GM19035 (cell line): ENCODE measurements at regions not wholly inside any gene's neighbourhood (a gene's known extent, or its start where the extent isn't known, plus 50 kb on each side); places are given as distances from the start of the nearest gene placed in this dataset.
"Not testable (repeated sequence)": the region's sequence is repeated elsewhere in the genome, so short reads cannot be mapped to it uniquely, and the experiment has no call there.

Experiments used
- ATAC-seq: cut with Tn5 transposase; IDR thresholded peaks from one replicate; pipeline ENCODE4 v1.9.1; 2021; ENCODE audit not compliant: unreplicated experiment

DNA sequence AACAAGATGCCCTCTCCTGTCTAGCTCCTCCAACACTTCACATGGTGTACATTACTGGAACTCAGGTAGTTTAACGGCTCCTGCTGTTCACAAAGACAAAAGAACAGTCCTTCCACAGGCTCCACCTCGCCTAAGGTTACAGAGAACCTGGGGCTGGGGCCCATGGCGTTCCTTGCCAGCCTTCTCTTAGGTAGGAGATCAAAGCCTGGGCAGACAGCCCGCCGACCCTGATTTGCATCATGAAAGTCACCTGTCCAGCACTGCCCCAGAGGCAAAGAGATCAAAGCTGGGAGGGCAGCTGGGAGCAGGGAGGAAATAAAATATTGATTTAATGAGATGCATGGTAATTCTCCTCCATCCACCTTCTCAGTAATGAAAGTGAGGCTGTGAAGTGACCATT lies 115.0 kb upstream of the SLIT3 start:
- ATAC-seq, result no peak

DNA sequence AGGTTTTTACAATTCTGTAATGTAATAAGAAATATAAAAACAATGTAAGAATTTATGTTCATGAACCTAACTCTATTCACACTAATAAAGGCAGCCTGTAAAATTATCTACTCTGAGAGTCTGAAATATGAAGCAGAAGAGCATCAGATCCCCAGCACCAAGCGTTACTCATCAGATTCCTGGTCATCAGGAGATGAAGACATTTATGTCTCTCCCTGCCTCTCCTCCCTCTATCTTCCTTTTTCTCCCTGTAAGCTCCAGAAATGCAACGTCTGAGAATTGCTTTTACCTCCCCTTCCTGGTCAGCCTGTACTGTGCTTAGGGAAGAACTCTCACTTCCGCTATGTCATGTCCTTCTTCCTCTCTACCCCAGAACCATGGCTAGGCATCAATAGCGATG lies 114.4 kb upstream of the SLIT3 start:
- no peak for ATAC-seq

DNA sequence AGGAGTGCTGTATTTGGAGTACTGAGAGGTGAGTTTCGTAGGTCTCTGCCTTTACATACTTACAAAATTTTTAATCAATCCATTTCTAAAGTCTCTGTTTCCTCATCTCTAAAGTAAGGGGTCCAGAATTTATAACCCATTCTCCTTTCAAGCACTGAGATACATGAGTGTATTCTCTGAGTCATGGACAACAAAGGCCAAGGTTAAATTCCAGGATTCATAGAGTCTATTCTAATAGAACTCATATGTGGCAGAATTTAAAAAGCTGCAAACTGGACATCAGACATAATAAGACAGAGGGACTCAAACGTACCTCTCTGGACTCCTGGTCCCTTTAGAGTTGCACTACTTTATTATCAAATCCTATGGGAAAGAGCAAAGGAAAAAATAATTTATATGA lies 112.5 kb upstream of the SLIT3 start:
- ATAC-seq, result no peak

DNA sequence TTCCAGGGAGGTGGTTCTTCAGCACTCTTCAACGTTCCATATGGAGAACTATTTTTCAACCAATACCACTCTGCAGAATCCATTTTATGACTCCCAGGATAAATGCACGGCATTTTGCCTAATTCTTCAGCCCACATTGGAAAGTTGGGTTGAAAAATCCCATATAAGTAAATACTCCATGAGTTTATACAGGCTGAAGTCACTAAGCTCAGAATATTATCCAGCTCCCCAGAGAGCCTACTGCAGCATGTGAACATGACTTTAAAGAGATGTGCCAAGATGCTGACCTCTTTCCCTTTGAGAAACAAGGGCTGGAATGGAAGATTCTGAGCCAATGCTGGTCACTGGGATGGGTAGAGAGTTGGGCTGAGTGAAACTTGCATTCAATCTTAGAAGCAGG lies 111.9 kb upstream of the SLIT3 start:
- ATAC-seq, result no peak

DNA sequence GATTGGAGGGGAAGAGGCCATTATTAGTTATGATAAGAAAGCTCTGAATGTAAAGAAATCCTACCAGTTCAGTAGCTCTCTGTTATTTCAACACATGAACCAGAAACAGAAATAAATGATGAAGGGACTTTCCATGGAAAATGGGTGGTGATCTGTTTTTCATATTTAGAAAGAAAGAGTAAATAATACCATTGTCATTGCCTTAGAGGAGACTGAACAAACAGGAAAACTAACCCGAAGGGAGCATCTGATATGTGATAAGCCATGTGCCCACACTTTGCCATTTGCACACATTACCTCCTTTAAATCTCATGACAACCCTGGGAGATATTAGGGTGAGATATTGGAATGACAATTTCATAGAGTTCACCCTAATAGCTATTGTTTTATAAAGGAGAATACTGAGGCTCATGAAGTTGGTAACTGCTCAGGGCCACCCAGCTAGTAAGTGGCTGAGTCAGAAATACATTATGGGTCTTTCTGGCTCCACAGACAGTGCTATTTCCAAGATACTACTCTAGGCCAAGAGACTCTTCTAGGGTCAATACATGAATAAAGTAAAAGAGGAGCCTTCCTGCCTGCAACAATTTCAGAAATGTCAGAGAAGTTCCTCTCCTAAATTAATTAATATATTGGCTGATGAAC lies 111.0 kb upstream of the SLIT3 start:
- ATAC-seq, result no peak

DNA sequence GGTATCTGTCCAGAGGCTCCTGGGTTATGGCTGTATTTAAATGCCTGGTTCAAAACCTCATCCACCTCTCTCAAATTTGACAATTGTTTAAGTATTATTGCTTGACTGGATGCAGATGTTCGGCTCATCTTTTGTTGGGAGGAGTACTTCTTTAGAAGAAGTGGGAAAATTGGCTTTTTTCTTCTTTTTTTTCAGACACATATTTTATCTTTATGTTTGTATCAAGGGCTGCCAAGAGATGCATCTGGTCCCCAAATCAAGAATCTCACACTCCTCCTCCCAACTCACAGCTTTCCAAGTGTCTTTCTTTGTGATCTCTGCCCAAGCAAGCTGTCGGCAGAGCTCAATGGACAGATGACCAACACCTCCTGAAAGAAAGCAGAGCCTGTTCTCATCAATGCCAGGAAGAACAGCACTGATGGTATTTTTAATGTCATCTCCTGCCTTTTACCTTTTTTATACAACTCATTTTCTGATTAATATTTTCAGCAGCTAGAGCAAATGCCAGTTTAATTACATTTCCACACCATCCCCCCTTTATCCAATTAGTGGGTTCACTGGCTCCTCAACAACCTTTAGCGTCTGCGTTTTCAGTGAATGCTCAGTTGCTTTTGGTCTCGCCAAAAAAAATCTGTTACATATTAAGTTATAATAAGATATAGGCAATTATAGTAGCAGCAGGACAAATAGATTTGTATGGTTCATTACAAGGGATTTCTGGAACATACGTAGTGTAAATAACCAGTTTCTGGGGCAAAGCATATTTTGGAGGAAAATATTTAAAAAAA lies 110.3 kb upstream of the SLIT3 start:
- no peak for ATAC-seq

DNA sequence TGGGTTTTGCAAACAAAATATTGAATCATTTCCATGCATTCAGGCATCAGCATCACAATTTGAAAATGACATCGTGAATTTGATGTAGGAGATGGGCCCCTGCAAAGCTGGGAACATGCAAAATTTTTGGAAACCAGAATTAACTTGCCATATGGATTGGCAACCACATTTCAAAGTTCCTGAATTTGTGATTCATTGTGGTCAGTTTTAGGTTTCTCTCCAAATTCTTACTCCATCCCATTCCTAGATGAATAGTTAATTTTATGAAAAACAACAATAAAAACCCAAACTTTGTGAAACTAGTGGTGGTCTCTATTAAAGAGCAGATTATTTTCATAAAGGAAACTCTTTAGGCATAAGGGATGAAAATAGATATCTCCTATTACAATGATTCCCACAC lies 107.8 kb upstream of the SLIT3 start:
- no peak for ATAC-seq

DNA sequence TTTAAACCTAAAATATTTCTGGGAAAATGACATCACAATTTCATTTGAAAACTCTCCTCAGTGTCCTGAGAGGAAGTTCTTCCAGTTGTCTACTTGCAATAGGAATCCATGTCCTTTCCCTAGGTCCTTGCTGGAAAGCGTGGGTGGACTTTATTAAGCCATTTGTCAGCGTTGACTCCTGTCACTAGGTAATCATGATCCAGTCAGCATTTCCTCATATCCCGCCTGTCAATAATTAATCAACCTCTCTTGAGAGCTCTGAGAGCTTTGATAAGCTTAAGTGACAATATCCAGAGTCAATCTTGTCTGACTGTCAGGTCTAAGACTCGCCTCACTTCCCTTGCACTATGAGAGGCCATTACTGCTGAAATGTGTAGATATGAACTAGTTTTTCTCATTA lies 107.2 kb upstream of the SLIT3 start:
- ATAC-seq, result no peak

DNA sequence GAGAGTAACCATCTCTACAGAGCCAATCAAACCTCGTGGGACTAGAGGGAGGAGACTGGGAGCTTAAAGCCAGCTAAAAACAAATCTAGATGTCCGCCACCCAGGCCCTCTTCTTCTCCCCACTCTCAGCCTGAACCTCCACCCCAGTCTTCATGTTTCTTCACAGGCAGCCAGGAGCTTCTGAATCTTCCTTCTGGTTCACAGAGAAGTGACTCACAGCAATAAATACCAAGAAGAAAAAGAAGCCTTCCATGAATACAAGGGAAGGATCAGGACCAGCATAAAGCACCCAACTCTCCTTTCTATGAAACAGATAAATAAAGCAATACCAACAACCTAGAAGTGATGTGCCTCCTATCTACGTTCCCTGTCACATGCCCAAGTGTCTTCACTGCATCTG lies 103.3 kb upstream of the SLIT3 start:
- no peak for ATAC-seq

DNA sequence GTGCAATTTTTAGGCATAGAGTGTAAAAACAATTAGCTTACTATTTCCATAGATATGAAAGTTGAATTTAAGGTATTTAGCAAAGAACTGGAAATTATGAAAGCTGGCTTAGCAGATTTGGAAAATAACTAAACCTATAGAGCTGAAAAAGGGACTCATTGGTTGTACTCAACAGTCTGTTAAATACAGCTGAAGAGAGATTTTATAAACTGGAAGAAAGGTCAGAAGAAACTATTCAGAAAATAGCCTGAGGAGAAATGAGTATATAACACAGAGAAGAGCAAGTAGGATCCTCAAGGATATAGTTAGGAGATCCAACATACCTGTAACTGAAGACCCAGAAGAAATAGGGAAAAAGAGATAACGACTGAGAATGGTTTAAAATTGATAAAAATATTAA lies 97.6 kb upstream of the SLIT3 start:
- no peak for ATAC-seq

DNA sequence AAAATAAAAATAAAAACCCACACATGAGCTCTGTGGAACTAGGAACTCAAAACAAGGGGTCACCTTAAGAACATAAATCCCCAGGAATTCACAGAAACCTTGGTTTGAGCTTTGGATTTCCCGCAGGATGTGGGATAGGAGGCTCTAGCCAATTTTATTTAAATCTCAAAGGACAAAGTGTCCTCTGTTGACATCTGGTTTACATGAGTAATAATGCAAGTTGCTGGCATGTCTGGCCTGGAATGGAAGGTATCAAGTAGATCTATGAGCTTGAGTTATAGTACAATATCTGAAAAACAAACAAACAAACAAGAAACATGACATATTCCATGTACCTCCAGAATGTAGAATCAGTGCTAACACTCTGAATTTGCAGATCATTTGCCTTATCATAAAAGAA lies 94.2 kb upstream of the SLIT3 start:
- ATAC-seq, result no peak

DNA sequence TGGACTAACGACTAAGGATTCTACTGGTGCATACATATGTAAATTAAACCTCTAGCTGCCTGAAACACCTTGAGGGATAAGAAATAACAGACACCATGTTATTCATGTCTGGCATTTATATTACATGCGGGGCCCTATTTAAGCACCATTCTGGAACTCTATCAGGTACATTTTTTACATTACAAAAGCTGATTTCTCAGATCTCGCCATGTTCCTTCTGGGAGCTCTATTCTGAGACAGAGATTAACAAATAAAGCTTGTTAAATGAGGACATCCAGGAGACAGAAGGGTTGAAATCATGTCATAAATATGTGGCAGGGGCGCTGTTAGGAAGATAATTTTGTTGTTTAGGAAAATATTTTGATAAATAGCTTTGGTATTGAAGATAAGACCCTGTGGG lies 93.4 kb upstream of the SLIT3 start:
- no peak for ATAC-seq

DNA sequence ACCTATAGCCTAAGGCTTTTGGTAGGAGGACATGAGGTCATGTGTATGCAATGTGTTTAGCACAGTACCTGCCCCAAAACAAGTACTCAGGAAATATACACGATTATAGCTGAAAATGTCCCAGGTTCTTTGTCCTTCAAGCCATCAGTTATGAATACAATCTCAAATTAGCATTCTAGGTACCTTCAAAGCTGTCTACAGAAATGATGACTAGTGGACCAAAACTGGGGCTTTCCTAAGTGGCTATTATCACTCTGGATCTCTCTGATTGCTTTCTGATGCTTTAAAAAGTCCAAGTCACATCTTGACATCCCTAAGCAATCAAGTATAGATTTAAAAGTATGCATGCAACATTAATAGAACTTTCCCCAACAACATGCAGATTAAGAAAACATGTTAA lies 93.0 kb upstream of the SLIT3 start:
- ATAC-seq, result no peak

DNA sequence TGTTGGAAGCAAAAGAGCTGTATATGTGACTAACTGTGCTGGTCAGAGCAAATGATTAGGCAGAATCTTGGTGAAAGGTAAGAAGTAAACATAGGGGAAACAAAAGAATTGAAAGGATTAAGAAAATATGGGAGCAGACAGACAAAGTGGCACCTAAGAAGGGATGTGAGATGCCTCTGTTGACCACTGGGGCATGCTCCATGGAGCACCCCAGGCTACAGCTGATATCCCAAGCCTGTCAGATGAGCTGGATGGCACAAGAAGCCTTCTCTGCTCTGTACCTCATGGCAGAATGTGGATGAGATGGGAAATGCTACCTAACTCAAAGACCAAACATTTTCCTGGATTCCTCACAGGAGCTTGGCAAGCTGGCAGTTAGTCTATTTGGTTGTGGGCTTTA lies 89.3 kb upstream of the SLIT3 start:
- ATAC-seq, result no peak

DNA sequence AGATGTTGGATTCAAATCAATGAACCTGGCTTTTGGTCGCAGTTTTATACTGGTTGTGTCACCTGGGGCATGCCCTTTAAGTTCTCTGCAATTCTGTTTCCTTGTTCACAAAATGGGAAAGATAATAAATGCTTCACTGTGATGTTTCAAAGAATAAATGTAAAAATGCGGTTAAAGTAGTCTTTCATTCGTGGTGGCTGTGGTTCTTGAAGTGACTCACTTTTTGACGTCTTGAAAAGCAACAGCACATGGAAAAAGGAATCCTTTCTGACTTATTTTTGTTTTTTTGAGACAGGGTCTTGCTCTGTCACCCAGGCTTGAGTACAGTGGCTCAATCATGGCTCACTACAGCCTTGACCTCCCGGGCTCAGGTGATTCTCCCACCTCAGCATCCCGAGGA lies 88.4 kb upstream of the SLIT3 start:
- no peak for ATAC-seq

DNA sequence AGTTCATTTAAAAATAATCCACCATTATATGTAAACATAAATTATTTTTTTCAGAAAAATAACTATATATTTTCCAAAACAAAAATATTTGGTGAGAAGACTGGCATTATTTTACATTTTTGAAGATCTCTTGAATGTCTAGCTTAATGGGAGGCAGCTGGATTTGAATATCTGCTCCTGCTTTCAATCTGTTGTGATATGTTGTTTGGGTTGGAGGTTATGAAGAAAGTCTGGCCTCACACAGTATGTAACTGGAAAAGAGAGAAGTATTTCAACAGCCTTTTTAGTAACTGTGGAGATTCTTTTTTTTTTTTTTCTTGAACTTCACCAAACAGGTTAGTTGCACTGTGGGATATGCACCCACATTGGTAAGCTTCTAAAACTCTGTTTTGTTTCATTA lies 84.7 kb upstream of the SLIT3 start:
- ATAC-seq, result no peak

DNA sequence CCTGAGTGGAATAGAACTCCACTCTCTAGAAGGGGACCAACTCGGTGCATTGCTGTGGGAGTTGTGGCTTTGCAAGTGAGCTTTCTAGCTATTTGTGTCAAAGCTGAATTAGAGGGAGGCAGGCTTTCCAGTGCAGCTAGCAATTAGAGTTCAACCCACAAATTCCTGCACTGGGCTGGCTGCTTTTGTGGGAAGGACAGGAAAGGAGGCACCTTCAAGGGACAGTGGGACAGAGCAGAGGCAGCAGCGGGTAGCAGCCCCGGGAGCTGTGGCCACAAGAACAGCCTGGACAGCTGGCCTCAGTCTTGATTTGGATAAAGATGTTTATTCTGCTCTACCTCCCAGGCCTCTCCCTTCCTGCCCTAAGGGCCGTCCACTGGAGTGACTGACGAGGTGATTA lies 83.7 kb upstream of the SLIT3 start:
- ATAC-seq, result no peak

DNA sequence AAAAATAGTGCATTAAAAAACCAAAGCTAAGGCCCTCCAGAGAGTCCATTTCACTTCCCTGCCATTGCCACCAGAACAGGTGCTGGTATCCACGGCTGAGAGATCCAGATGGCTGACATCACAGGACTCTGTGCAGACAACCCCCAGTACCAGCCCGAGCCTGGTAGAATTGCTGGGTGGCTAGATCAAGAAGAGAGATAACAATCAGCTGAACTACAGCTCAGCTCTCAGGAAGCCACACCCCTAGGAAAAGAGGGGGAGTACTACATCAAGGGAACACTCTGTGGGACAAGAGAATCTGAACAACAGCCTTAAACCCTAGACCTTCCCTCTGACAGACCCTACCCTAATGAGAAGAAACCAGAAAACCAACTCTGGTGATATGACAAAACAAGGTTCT lies 73.8 kb upstream of the SLIT3 start:
- no peak for ATAC-seq

DNA sequence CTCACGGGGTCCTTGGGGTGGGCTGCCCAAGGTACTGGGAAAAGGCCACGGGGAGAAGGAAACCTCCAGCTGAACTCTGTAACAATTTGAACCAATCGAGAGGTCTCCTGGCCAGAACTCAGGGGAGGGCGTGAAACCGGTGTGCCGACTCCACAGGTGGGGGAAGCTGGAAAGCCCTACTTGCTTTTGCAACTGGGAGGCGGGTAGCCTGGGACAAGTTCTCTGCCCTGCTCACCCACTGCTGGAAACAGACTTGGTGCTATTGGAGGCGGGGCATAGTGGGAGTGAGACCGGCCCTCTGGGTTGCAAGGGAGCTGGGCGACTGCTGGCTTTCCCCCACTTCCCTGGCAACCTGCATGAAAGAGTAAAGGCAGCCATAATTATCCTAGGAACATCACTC lies 73.2 kb upstream of the SLIT3 start:
- ATAC-seq, result no peak

DNA sequence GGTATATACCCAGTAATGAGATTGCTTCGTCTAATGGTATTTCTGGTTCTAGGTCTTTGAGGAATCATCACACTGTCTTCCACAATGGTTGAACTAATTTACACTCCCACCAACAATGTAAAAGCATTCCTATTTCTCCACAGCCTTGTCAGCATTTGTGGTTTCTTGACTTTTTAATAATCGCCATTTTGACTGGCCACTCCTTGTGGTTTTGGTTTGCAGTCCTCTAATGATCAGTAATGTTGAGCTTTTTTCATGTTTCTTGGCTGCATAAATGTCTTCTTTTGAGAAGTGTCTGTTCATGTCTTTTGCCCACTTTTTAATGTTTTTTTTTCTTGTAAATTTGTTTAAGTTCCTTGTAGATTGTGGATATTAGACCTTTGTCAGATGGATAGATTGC lies 70.9 kb upstream of the SLIT3 start:
- ATAC-seq, result not testable (repeated sequence)

DNA sequence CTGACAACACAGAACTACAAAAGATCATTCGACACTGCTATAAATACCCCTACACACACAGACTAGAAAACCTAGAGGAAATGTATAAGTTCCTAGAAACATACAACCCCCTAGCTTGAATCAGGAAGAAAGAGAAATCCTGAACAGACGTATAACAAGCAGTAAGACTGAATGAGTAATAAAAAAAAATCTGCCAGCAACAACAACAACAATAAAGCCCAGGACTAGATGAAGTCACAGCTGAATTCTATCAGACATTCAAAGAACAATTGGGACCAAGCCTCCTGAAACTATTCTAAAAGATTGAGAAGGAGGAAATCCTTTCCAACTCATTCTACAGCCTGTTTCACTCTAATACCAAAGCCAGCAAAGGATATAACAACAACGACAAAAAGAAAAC lies 68.2 kb upstream of the SLIT3 start:
- no peak for ATAC-seq

DNA sequence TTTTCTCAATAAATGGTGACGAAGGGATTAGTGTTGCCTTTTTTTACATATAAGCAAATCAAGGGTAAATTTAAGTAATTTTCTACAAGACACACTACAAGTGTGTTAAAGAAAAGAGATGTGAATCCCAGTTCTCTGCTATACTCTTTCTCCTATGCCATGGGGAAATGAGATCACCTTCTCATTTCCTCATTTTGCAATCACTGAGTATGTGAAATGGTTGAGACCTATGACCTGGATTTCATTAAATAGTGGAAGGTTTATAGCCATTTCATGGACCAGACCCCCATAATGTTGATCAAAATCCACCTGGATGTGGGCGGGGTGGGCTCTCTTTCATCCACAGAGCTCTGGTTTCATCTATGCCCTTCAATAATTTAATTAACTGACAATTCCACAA lies 66.9 kb upstream of the SLIT3 start:
- ATAC-seq, result no peak

DNA sequence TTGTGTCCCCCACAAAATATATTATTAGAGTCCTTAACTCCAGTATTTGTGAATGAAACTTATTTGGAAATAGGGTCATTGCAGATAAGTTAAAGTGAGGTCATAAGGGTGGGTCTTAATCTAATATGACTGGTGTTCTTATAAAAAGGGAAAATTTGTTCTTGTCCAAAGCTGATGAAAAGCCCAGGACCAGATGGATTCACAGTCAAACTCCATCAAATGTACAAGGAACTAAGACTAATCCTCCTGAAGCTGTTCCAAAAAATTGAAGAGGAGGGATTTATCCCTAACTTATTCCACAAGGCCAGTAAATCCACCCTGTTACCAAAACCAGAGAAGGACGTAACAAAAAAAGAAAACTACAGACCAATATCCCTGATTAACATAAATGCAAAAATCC lies 56.4 kb upstream of the SLIT3 start:
- ATAC-seq, result no peak
